Panc1 (cell line): ENCODE measurements at regions not wholly inside any gene's neighbourhood (a gene's known extent, or its start where the extent isn't known, plus 50 kb on each side); places are given as distances from the start of the nearest gene placed in this dataset.

Experiments
- ATAC-seq: fragments of 200-7000 bp; cut with Tn5 transposase; 2 replicates; pipeline ENCODE4 v1.9.1; 2020; ENCODE audit warnings: mild to moderate bottlenecking, moderate library complexity
- BruUV-seq: library from RNA; stranded (reverse); fragments of 400-500 nt; replicated peaks from 2 replicates; lab custom pipeline; 2021; lab: Mats Ljungman, UMichigan
- CTCF ChIA-PET: fragments of 300-600 bp; sonication (Branson Sonifier 250); formaldehyde crosslinking; loops from one replicate; lab custom pipeline; 2022; ENCODE audit warnings: antibody characterized with exemption; lab: Charles Lee
- POLR2A ChIA-PET: fragments of 300-600 bp; sonication (Branson Sonifier 250); formaldehyde crosslinking; loops from one replicate; lab custom pipeline; 2022; ENCODE audit warnings: antibody characterized with exemption; lab: Charles Lee
- DNase-seq: peaks from one replicate; pipeline ENCODE4 v3.0.0-alpha.2; 2010; ENCODE audit warnings: low read depth, low spot score
- H3K27ac ChIP-seq: 2 replicates; pipeline ENCODE4 v1.5.1; 2011; ENCODE audit warnings: mild to moderate bottlenecking, low read length, inconsistent platforms
- H3K27me3 ChIP-seq: fragments of 200-500 bp; sonication (Bioruptor generic); 2 replicates; pipeline ENCODE4 v1.6.0; 2014; ENCODE audit warnings: low read length, inconsistent platforms; ENCODE audit not compliant: control insufficient read depth, insufficient read depth
- H3K36me3 ChIP-seq: fragments of 200-500 bp; sonication (Bioruptor generic); 2 replicates; pipeline ENCODE4 v1.5.1; 2014; ENCODE audit warnings: inconsistent platforms, mild to moderate bottlenecking, low read length, moderate library complexity; ENCODE audit not compliant: control insufficient read depth, insufficient read depth
- H3K4me1 ChIP-seq: 2 replicates; pipeline ENCODE4 v1.5.1; 2011; ENCODE audit warnings: inconsistent platforms, mild to moderate bottlenecking, low read length, moderate library complexity; ENCODE audit not compliant: control insufficient read depth, insufficient read depth
- H3K4me3 ChIP-seq, 2 experiments: 2 replicates each; pipeline ENCODE4 v1.5.1; 2011 to 2012; ENCODE audit warnings: low read depth in 2 of 2, low read length in 2 of 2, mild to moderate bottlenecking in 2 of 2, inconsistent platforms in 1 of 2, moderate library complexity in 1 of 2
- H3K9me3 ChIP-seq: fragments of 200-500 bp; sonication (Bioruptor generic); 2 replicates; pipeline ENCODE4 v1.5.1; 2014; ENCODE audit warnings: low read depth, mild to moderate bottlenecking, inconsistent platforms, low read length, moderate library complexity; ENCODE audit not compliant: control insufficient read depth, insufficient read depth
- POLR2AphosphoS5 ChIP-seq: IDR thresholded peaks from 2 replicates; pipeline ENCODE4 v1.6.1; 2012; ENCODE audit warnings: mild to moderate bottlenecking, low read depth, low read length, moderate library complexity
- SIN3A ChIP-seq: IDR thresholded peaks from 2 replicates; pipeline ENCODE4 v1.6.1; 2012; ENCODE audit warnings: low read depth, mild to moderate bottlenecking, low read length, moderate library complexity, borderline replicate concordance; ENCODE audit not compliant: insufficient read depth
- TCF7L2 ChIP-seq: IDR thresholded peaks from 2 replicates; pipeline ENCODE4 v1.6.1; 2011; ENCODE audit warnings: mild to moderate bottlenecking, low read depth, low read length, inconsistent platforms
- in situ Hi-C: cut with HindIII; loops from 2 replicates; pipeline ENCODE4 v1.10.0; 2016; ENCODE audit warnings: low sequenced_read_pairs, low pct_unique_long_range_greater_than_20kb
- intact Hi-C: fragments of 100-400 bp; cut with micrococcal nuclease; formaldehyde crosslinking; loops from one replicate; pipeline ENCODE4 v1.10.0; 2022; ENCODE audit not compliant: unreplicated experiment
- TF ChIP-seq, protein P1 (sequence below): fragments of 450-650 bp; IDR thresholded peaks from 2 replicates; pipeline ENCODE4 v1.5.1; 2017; ENCODE audit warnings: mild to moderate bottlenecking
- TF ChIP-seq, protein P2 (sequence below), 2 experiments: IDR thresholded peaks; 2 replicates each; pipeline ENCODE4 v1.6.1; 2011 to 2012; ENCODE audit warnings: low read depth in 2 of 2, control low read depth in 1 of 2, low read length in 1 of 2, mild to moderate bottlenecking in 1 of 2, moderate library complexity in 1 of 2; ENCODE audit not compliant: insufficient read depth in 1 of 2

DNA sequence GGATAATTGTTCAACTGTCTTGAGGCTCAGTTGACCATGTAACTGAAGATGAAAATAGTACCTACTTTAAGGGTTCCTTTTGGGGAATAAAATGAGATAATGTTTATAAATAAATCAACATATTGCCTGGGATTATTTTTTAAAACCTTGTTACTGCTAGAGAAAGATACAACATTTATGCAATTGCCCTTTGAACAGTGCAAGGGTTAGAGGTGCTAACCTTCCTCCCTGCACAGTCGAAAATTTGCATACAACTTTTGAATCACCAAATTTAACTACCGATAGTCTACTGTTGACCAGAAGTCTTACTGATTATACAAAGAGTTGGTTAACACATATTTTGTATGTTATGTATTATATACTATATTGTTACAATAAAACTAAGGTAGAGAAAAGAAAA lies 750.0 kb downstream of the EFNB2 start:
- POLR2A ChIA-PET, result no interaction called here
- in situ Hi-C loops, result no loop called here
- CTCF ChIA-PET, result no interaction called here
- TF ChIP-seq, protein P1, sequence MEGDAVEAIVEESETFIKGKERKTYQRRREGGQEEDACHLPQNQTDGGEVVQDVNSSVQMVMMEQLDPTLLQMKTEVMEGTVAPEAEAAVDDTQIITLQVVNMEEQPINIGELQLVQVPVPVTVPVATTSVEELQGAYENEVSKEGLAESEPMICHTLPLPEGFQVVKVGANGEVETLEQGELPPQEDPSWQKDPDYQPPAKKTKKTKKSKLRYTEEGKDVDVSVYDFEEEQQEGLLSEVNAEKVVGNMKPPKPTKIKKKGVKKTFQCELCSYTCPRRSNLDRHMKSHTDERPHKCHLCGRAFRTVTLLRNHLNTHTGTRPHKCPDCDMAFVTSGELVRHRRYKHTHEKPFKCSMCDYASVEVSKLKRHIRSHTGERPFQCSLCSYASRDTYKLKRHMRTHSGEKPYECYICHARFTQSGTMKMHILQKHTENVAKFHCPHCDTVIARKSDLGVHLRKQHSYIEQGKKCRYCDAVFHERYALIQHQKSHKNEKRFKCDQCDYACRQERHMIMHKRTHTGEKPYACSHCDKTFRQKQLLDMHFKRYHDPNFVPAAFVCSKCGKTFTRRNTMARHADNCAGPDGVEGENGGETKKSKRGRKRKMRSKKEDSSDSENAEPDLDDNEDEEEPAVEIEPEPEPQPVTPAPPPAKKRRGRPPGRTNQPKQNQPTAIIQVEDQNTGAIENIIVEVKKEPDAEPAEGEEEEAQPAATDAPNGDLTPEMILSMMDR, result no peak
- TF ChIP-seq TCF7L2 (no peak), POLR2AphosphoS5 (no peak), SIN3A (no peak)
- TF ChIP-seq, protein P2, sequence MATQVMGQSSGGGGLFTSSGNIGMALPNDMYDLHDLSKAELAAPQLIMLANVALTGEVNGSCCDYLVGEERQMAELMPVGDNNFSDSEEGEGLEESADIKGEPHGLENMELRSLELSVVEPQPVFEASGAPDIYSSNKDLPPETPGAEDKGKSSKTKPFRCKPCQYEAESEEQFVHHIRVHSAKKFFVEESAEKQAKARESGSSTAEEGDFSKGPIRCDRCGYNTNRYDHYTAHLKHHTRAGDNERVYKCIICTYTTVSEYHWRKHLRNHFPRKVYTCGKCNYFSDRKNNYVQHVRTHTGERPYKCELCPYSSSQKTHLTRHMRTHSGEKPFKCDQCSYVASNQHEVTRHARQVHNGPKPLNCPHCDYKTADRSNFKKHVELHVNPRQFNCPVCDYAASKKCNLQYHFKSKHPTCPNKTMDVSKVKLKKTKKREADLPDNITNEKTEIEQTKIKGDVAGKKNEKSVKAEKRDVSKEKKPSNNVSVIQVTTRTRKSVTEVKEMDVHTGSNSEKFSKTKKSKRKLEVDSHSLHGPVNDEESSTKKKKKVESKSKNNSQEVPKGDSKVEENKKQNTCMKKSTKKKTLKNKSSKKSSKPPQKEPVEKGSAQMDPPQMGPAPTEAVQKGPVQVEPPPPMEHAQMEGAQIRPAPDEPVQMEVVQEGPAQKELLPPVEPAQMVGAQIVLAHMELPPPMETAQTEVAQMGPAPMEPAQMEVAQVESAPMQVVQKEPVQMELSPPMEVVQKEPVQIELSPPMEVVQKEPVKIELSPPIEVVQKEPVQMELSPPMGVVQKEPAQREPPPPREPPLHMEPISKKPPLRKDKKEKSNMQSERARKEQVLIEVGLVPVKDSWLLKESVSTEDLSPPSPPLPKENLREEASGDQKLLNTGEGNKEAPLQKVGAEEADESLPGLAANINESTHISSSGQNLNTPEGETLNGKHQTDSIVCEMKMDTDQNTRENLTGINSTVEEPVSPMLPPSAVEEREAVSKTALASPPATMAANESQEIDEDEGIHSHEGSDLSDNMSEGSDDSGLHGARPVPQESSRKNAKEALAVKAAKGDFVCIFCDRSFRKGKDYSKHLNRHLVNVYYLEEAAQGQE (IDR thresholded peaks at IDR 0.05; ENCODE audit: insufficient read depth in 1 of 2, low read depth in 2 of 2, low read length in 1 of 2), result no peak
- no peaks in the 10 kb centered on the region for H3K4me1 ChIP-seq
- H3K27me3 ChIP-seq, result no peaks in the 10 kb centered on the region
- DNase-seq, result no peak
- no peak for ATAC-seq
- BruUV-seq, result no TSS peak
- H3K4me3 ChIP-seq, result no peak overlapping the region
- H3K27ac ChIP-seq, result no peak overlapping the region
- no peaks in the 10 kb centered on the region for H3K9me3 ChIP-seq
- H3K36me3 ChIP-seq, result no peaks in the 10 kb centered on the region
- intact Hi-C loops, result no loop called here

DNA sequence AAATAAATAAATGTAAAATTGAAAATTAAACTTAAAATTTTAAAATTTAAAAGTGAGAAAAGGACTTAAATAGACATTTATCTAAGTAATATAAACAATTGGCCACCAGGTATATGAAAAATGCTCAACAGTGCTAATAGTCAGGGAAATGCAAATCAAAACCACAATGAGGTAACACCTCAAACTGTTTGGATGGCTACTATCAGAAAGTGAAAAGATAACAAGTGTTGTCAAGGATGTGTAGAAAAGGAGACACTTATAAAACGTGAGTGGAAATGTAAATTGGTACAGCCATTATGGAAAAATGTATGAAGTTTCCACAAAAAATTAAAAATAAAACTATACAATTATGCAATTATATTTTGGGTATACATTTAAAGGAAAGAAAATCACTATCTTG lies 752.2 kb downstream of the EFNB2 start:
- intact Hi-C loops (no loop called here), in situ Hi-C loops (no loop called here)
- Histone ChIP-seq H3K27me3 (no peaks in the 10 kb centered on the region), H3K36me3 (no peaks in the 10 kb centered on the region), H3K4me3 (no peak overlapping the region), H3K27ac (no peak overlapping the region), H3K9me3 (no peaks in the 10 kb centered on the region), H3K4me1 (no peaks in the 10 kb centered on the region)
- BruUV-seq, result no TSS peak
- POLR2A ChIA-PET, result no interaction called here
- TF ChIP-seq TCF7L2 (no peak), POLR2AphosphoS5 (no peak), SIN3A (no peak)
- TF ChIP-seq, protein P2 (IDR thresholded peaks at IDR 0.05; ENCODE audit: insufficient read depth in 1 of 2, low read depth in 2 of 2, low read length in 1 of 2), result no peak
- TF ChIP-seq, protein P1, result no peak
- CTCF ChIA-PET, result no interaction called here
- no peak for ATAC-seq
- no peak for DNase-seq
